ENCODE measurements at regions not wholly inside any gene's neighbourhood (a gene's known extent, or its start where the extent isn't known, plus 50 kb on each side); places are given as distances from the start of the nearest gene placed in this dataset.

DNA sequence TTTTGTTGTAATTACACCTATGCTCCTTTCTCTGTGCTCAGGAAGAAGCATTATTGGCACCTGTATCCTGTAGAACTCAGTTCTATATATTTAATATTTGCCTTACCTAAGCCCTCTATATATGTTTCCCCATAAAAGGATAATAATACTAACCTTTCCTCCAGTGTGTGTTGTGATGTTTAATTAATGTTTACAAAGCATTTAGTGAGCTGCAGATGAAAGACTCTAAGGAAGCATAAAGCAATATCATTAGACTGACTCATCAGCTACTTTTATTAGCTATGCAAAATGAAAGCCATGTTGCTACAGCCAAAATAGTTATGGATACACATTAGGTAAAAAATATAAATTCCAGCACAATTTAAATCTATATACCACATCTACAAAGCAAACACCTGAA, 93.6 kb upstream of the PTPN13 start:
- no peak overlapping the region for H3K27ac ChIP-seq (ENCODE audit: low read depth in 1 of 2, low read length in 2 of 2)
- no peak overlapping the region for H3K9ac ChIP-seq (ENCODE audit: low read depth in 1 of 2, low read length in 2 of 2)
- TF ChIP-seq NR2F2 (IDR thresholded peaks at IDR 0.05) (no peak), ZBTB33 (IDR thresholded peaks at IDR 0.05) (no peak), TAF1 (conservative IDR thresholded peaks at IDR 0.05) (no peak), RAD21 (IDR thresholded peaks at IDR 0.05) (no peak), RXRA (IDR thresholded peaks at IDR 0.05) (no peak), SP1 (IDR thresholded peaks at IDR 0.05) (no peak), YY1 (IDR thresholded peaks at IDR 0.05) (no peak), GABPA (IDR thresholded peaks at IDR 0.05 in 1 of 2, conservative IDR thresholded peaks at IDR 0.05 in 1 of 2) (no peak), REST (IDR thresholded peaks at IDR 0.05) (no peak), HNF4G (IDR thresholded peaks at IDR 0.05) (no peak), CTCF (IDR thresholded peaks at IDR 0.05; ENCODE audit: low read depth, low read length, missing input control) (no peak), HNF4A (conservative IDR thresholded peaks at IDR 0.05) (no peak), EGR1 (IDR thresholded peaks at IDR 0.05; ENCODE audit: low read depth in 2 of 2) (no peak), MAX (IDR thresholded peaks at IDR 0.05) (no peak), JUND (IDR thresholded peaks at IDR 0.05) (no peak)
- TF ChIP-seq, protein P1, sequence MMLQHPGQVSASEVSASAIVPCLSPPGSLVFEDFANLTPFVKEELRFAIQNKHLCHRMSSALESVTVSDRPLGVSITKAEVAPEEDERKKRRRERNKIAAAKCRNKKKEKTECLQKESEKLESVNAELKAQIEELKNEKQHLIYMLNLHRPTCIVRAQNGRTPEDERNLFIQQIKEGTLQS (IDR thresholded peaks at IDR 0.05) = no peak
- no peaks in the 10 kb centered on the region for H3K4me1 ChIP-seq (ENCODE audit: control insufficient read depth in 4 of 4, insufficient read depth in 4 of 4, low read length in 3 of 4)
- DNase-seq (ENCODE audit: low spot score) = no peak
- H3K9me3 ChIP-seq (ENCODE audit: control insufficient read depth in 4 of 4, low read length in 3 of 4) = no peaks in the 10 kb centered on the region
- no peaks in the 10 kb centered on the region for H3K36me3 ChIP-seq (ENCODE audit: control insufficient read depth in 4 of 4, insufficient read depth in 3 of 4, low read depth in 1 of 4, low read length in 3 of 4)
- no peak overlapping the region for H3K4me3 ChIP-seq (ENCODE audit: low read depth in 1 of 3, low read length in 3 of 3)
- H3K27me3 ChIP-seq (ENCODE audit: control insufficient read depth in 4 of 4, insufficient read depth in 4 of 4, low read length in 3 of 4) = no peaks in the 10 kb centered on the region

DNA sequence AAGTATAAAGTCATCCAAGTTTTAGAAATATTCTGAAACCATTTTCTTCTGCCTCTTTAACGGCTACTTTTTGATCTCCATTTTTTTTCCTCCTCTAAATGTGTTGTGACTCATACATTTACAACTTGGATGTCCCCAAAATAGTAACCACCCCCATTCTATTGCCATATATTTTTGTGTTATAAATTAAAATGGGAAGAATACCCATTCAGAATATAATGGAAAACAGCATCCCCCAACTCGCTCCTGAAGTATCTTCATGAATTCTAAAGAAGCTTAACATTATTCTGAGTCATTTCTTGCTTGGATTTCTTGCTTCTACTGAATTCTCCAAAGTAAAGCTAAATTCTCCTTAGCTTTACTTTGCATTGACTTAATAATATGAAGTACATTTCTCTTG, 92.0 kb upstream of the PTPN13 start:
- Histone ChIP-seq H3K4me1 (ENCODE audit: control insufficient read depth in 4 of 4, insufficient read depth in 4 of 4, low read length in 3 of 4) (no peaks in the 10 kb centered on the region), H3K9ac (ENCODE audit: low read depth in 1 of 2, low read length in 2 of 2) (no peak overlapping the region), H3K36me3 (ENCODE audit: control insufficient read depth in 4 of 4, insufficient read depth in 3 of 4, low read depth in 1 of 4, low read length in 3 of 4) (no peaks in the 10 kb centered on the region), H3K27ac (ENCODE audit: low read depth in 1 of 2, low read length in 2 of 2) (no peak overlapping the region), H3K9me3 (ENCODE audit: control insufficient read depth in 4 of 4, low read length in 3 of 4) (no peaks in the 10 kb centered on the region), H3K27me3 (ENCODE audit: control insufficient read depth in 4 of 4, insufficient read depth in 4 of 4, low read length in 3 of 4) (no peaks in the 10 kb centered on the region), H3K4me3 (ENCODE audit: low read depth in 1 of 3, low read length in 3 of 3) (no peak overlapping the region)
- WGBS = 85% methylated on average over 2 of the region's 2 CpGs
- TF ChIP-seq JUND (IDR thresholded peaks at IDR 0.05) = no peak
- DNase-seq (ENCODE audit: low spot score) = no peak
